OCI-LY3 (cell line): ENCODE measurements at regions not wholly inside any gene's neighbourhood (a gene's known extent, or its start where the extent isn't known, plus 50 kb on each side); places are given as distances from the start of the nearest gene placed in this dataset.

Experiments used
- CTCF ChIP-seq: fragments of 200-600, 300-600 bp; sonication (generic); IDR thresholded peaks from 2 replicates; pipeline ENCODE4 v1.5.1; 2014; ENCODE audit warnings: antibody characterized with exemption, low read length, low read depth
- EZH2phosphoT487 ChIP-seq: fragments of 200-600 bp; shearing (Covaris generic); IDR thresholded peaks from 2 replicates; pipeline ENCODE4 v1.6.1; 2018; ENCODE audit warnings: antibody characterized with exemption, mixed run types, low read depth

- TF ChIP-seq CTCF: no peak
- no peak for TF ChIP-seq EZH2phosphoT487
These were observed 244.1 kb downstream of the AASDHPPT start for GRCh38 chr11:106321601-106322000.
